K562 (cell line): ENCODE measurements at regions not wholly inside any gene's neighbourhood (a gene's known extent, or its start where the extent isn't known, plus 50 kb on each side); places are given as distances from the start of the nearest gene placed in this dataset.

Experiments
- ATAC-seq: fragments of 200-7000 bp; cut with Tn5 transposase; 3 replicates; pipeline ENCODE4 v1.9.1; 2020; ENCODE audit warnings: moderate library complexity
- BruUV-seq: library from RNA; stranded (reverse); fragments of 400-500 nt; replicated peaks from 2 replicates; lab custom pipeline; 2021; lab: Mats Ljungman, UMichigan
- CTCF ChIA-PET: fragments of 300-600 bp; formaldehyde crosslinking; extraction: SDS; loops from one replicate; lab custom pipeline; 2021; ENCODE audit warnings: low intra/inter-chr PET ratio; lab: Yijun Ruan, JAX
- POLR2A ChIA-PET: fragments of 300-600, 350-650 bp; sonication (Branson Sonifier 250); formaldehyde crosslinking; extraction: SDS; loops from one replicate; lab custom pipeline; 2021; ENCODE audit warnings: antibody characterized with exemption, inconsistent platforms; lab: Yijun Ruan, JAX
- DNase-seq, 4 experiments: peaks; one replicate each; pipeline versions ENCODE4 v3.0.0 to v3.0.0-alpha.2; 2011 to 2018; ENCODE audit warnings: low spot score in 3 of 4, mixed read lengths in 3 of 4; ENCODE audit errors: extremely low read depth in 1 of 4
- FAIRE-seq: peaks from 2 replicates; lab custom pipeline; 2011; peaks lifted over from hg19 to GRCh38; lab: Jason Lieb, UNC
- H2AFZ ChIP-seq: 2 replicates; pipeline ENCODE4 v1.6.0; 2011; ENCODE audit warnings: low read depth, low read length, control low read depth, inconsistent platforms
- H3K27ac ChIP-seq: fragments of 200-600 bp; 3 replicates; pipeline ENCODE4 v1.8.0; 2011; ENCODE audit warnings: low read depth, mild to moderate bottlenecking, control low read depth, inconsistent platforms, low read length, moderate library complexity, mixed read lengths; ENCODE audit errors: extremely low read depth
- H3K27me3 ChIP-seq, 2 experiments: fragments of 300-600 bp in 1 of 2; 2 replicates in 1 of 2; 3 replicates in 1 of 2; pipeline versions ENCODE4 v1.6.0 to v1.8.0; 2011; ENCODE audit warnings: inconsistent platforms in 2 of 2, low read length in 2 of 2, mild to moderate bottlenecking in 1 of 2, mixed read lengths in 1 of 2, moderate library complexity in 1 of 2; ENCODE audit not compliant: control insufficient read depth in 2 of 2, insufficient read depth in 2 of 2
- H3K36me3 ChIP-seq: fragments of 300-600 bp; 3 replicates; pipeline ENCODE4 v1.8.0; 2011; ENCODE audit warnings: mild to moderate bottlenecking, low read length, inconsistent platforms; ENCODE audit not compliant: control insufficient read depth, insufficient read depth
- H3K4me1 ChIP-seq, 2 experiments: fragments of 200-600 bp in 1 of 2; replicated peaks in 1 of 2; 2 replicates in 1 of 2; 3 replicates in 1 of 2; pipeline versions ENCODE4 v1.5.1 to v1.8.0; 2011; ENCODE audit warnings: inconsistent platforms in 2 of 2, low read length in 2 of 2, mild to moderate bottlenecking in 1 of 2, mixed read lengths in 1 of 2, moderate library complexity in 1 of 2; ENCODE audit not compliant: control insufficient read depth in 2 of 2, insufficient read depth in 2 of 2
- H3K4me2 ChIP-seq: 2 replicates; pipeline ENCODE4 v1.6.1; 2011; ENCODE audit warnings: low read length, control low read depth, inconsistent platforms, mixed read lengths; ENCODE audit not compliant: insufficient read depth
- H3K4me3 ChIP-seq: fragments of 200-600 bp; sonication (generic), shearing (Covaris generic); 2 replicates; pipeline ENCODE4 v1.5.1; 2016; ENCODE audit warnings: control low read depth, inconsistent platforms
- H3K79me2 ChIP-seq: fragments of 200-600 bp; 3 replicates; pipeline ENCODE4 v1.8.0; 2011; ENCODE audit warnings: low read length, inconsistent platforms; ENCODE audit not compliant: control insufficient read depth, insufficient read depth
- H3K9ac ChIP-seq, 2 experiments: 2 replicates each; pipeline versions ENCODE4 v1.6.0 to v1.6.1; 2011; ENCODE audit warnings: low read depth in 2 of 2, low read length in 2 of 2, control low read depth in 1 of 2, inconsistent platforms in 1 of 2, mild to moderate bottlenecking in 1 of 2, mixed read lengths in 1 of 2; ENCODE audit not compliant: insufficient read depth in 1 of 2
- H3K9me1 ChIP-seq: one replicate; pipeline ENCODE4 v1.6.0; 2011; ENCODE audit warnings: inconsistent platforms, mild to moderate bottlenecking, low read length, moderate library complexity; ENCODE audit not compliant: control insufficient read depth, insufficient read depth
- H3K9me3 ChIP-seq: replicated peaks from 2 replicates; pipeline ENCODE4 v1.5.1; 2011; ENCODE audit warnings: low read depth, low read length, inconsistent platforms; ENCODE audit not compliant: control insufficient read depth, insufficient read depth
- H4K20me1 ChIP-seq: replicated peaks from 2 replicates; pipeline ENCODE4 v1.6.1; 2011; ENCODE audit warnings: low read length, inconsistent platforms, mixed read lengths; ENCODE audit not compliant: control insufficient read depth, insufficient read depth
- ARID2 ChIP-seq: fragments of 450-650 bp; IDR thresholded peaks from 2 replicates; pipeline ENCODE4 v1.6.1; 2017; ENCODE audit warnings: antibody characterized with exemption, mild to moderate bottlenecking
- CBFA2T2 ChIP-seq: fragments of 450-650 bp; conservative IDR thresholded peaks from 2 replicates; pipeline ENCODE4 v1.6.1; 2017; ENCODE audit warnings: mild to moderate bottlenecking
- HNRNPH1 ChIP-seq: fragments of 200-400 bp; formaldehyde crosslinking; optimal IDR thresholded peaks from 2 replicates; pipeline ENCODE3; 2017; ENCODE audit warnings: low read depth, mild to moderate bottlenecking, low read length, moderate library complexity
- HNRNPK ChIP-seq: fragments of 200-400 bp; formaldehyde crosslinking; IDR thresholded peaks from one replicate; pipeline ENCODE4 v1.6.1; 2018; ENCODE audit warnings: mild to moderate bottlenecking, low read depth, low read length; ENCODE audit not compliant: poor library complexity, severe bottlenecking
- KDM5B ChIP-seq: fragments of 200-600 bp; sonication (generic); IDR thresholded peaks from 2 replicates; pipeline ENCODE4 v1.6.1; 2012; ENCODE audit warnings: low read depth, mild to moderate bottlenecking, moderate library complexity, low read length, control low read depth, inconsistent platforms; ENCODE audit not compliant: insufficient replicate concordance
- NCOA1 ChIP-seq: fragments of 450-650 bp; IDR thresholded peaks from 2 replicates; pipeline ENCODE4 v1.6.1; 2016; ENCODE audit warnings: low read depth
- NCOA4 ChIP-seq: fragments of 450-650 bp; IDR thresholded peaks from 2 replicates; pipeline ENCODE4 v1.6.1; 2018; ENCODE audit warnings: mild to moderate bottlenecking; ENCODE audit not compliant: partially characterized antibody
- PYGO2 ChIP-seq: fragments of 450-650 bp; IDR thresholded peaks from 2 replicates; pipeline ENCODE4 v1.6.1; 2016; ENCODE audit warnings: mild to moderate bottlenecking, missing genetic modification characterization, moderate library complexity, missing compliant biosample characterization
- RBFOX2 ChIP-seq: fragments of 200-400 bp; formaldehyde crosslinking; IDR thresholded peaks from 2 replicates; pipeline ENCODE4 v1.6.1; 2017; ENCODE audit warnings: low read depth, mild to moderate bottlenecking, low read length, moderate library complexity
- SMAD3 ChIP-seq: fragments of 450-650 bp; formaldehyde crosslinking; conservative IDR thresholded peaks from 2 replicates; pipeline ENCODE4 v1.4.0; 2020; ENCODE audit warnings: mild to moderate bottlenecking
- STAG1 ChIP-seq: sonication (generic); formaldehyde crosslinking; IDR thresholded peaks from 2 replicates; pipeline ENCODE4 v1.5.0; 2020; ENCODE audit warnings: missing genetic modification reagents, borderline replicate concordance
- TCFL5 ChIP-seq: fragments of 250-450 bp; sonication (Bioruptor Pico); conservative IDR thresholded peaks from 2 replicates; pipeline ENCODE4 v1.6.1; 2021; ENCODE audit warnings: mild to moderate bottlenecking, moderate library complexity, matching md5 sums
- WGBS: fragments of 100-300 bp; shearing (Covaris generic); methylation state at CpG from one replicate; pipeline ENCODE4 v1.1.6; 2016; ENCODE audit warnings: low coverage, mixed read lengths; ENCODE audit not compliant: insufficient coverage; ENCODE audit errors: missing lambda C conversion rate; 5-methylcytosine and 5-hydroxymethylcytosine counted together
- in situ Hi-C: fragments of 300-500 bp; cut with MboI; formaldehyde crosslinking; loops from 4 replicates; pipeline ENCODE4 v1.15.0; 2018; ENCODE audit warnings: inconsistent platforms, mixed read lengths
- intact Hi-C: fragments of 100-400 bp; cut with micrococcal nuclease; formaldehyde crosslinking; loops from 2 replicates; pipeline ENCODE4 v1.14.2; 2022

DNA sequence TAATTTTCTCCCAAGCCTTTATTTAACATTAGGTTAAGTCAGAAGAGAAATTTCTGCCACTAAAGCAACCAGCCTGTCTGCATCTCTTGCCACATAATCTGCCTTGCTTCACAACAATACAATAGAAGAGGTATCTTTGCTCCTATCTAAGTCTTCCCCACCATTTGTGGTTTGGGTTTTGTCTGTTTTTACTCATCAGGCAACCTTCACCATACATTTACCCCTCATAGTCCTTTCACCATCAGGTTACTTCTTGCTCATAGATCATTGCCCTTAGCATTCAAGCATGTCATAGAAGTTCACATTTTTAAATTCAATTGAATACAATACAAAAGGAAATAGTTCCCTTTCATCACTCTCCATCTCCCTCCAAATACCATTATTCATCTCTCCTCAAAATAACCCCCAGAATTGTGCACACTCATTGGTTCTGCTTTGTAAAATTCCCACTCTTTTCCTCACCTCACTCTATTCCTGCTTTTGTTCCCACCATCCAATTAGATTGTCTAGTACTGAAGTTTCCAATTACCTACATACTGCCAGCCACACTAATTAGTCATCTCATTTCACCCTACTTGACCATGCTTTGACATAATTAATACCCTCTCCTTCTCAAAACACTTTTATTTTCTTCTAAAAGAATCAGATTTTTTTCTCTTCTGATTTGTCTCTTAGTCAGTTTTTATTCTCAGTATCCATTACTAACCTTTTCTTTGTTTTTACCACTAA is 1957.0 kb upstream of the AGA start:
- Histone ChIP-seq H3K4me1 (no peaks in the 10 kb centered on the region), H3K9ac (no peak overlapping the region), H3K27me3 (no peaks in the 10 kb centered on the region), H3K36me3 (no peaks in the 10 kb centered on the region), H3K27ac (no peak overlapping the region), H3K9me1 (no peaks in the 10 kb centered on the region), H3K4me2 (no peak overlapping the region), H4K20me1 (no peaks in the 10 kb centered on the region), H3K4me3 (no peak overlapping the region), H3K79me2 (no peaks in the 10 kb centered on the region), H2AFZ (no peak overlapping the region), H3K9me3 (no peaks in the 10 kb centered on the region)
- POLR2A ChIA-PET, result no interaction called here
- CTCF ChIA-PET, result no interaction called here
- in situ Hi-C loops (no loop called here), intact Hi-C loops (no loop called here)
- FAIRE-seq (no peak), DNase-seq (no peak), ATAC-seq (no peak)
- no TSS peak for BruUV-seq
- TF ChIP-seq PYGO2 (tag), result no peak
- TF ChIP-seq ARID2, result no peak
- TF ChIP-seq NCOA4, result no peak
- TF ChIP-seq TCFL5, result no peak

- no peaks in the 10 kb centered on the region for H3K9me1 ChIP-seq
- no peaks in the 10 kb centered on the region for H3K79me2 ChIP-seq
- ChIA-PET POLR2A (no interaction called here), CTCF (no interaction called here)
- H4K20me1 ChIP-seq, result no peaks in the 10 kb centered on the region
- no TSS peak for BruUV-seq
- no peaks in the 10 kb centered on the region; the same call in 1 of the 2 replicates for H3K9me3 ChIP-seq
- no peak overlapping the region for H3K4me2 ChIP-seq
- no peak overlapping the region for H3K9ac ChIP-seq
- H3K27me3 ChIP-seq, result no peaks in the 10 kb centered on the region
- intact Hi-C loops (no loop called here), in situ Hi-C loops (no loop called here)
- H3K36me3 ChIP-seq, result no peaks in the 10 kb centered on the region
- no peak for FAIRE-seq
- WGBS, result 0% methylated on average over 1 of the region's 1 CpG
- no peak for TF ChIP-seq HNRNPH1
- TF ChIP-seq NCOA1, result no peak
- TF ChIP-seq CBFA2T2, result no peak
- no peak for TF ChIP-seq SMAD3
- no peak for TF ChIP-seq RBFOX2
- no peak for TF ChIP-seq KDM5B
- TF ChIP-seq HNRNPK, result no peak
- TF ChIP-seq STAG1 (CRISPR knock-in tag), result no peak
- no peak for ATAC-seq
- no peak for DNase-seq
- H3K4me1 ChIP-seq, result no peaks in the 10 kb centered on the region
- no peak overlapping the region for H3K27ac ChIP-seq
- no peak overlapping the region for H2AFZ ChIP-seq
- H3K4me3 ChIP-seq, result no peak overlapping the region
These were observed 1973.0 kb upstream of the AGA start for GRCh38 chr4:179415037-179415846.
